ENCODE measurements at regions not wholly inside any gene's neighbourhood (a gene's known extent, or its start where the extent isn't known, plus 50 kb on each side); places are given as distances from the start of the nearest gene placed in this dataset.

DNA sequence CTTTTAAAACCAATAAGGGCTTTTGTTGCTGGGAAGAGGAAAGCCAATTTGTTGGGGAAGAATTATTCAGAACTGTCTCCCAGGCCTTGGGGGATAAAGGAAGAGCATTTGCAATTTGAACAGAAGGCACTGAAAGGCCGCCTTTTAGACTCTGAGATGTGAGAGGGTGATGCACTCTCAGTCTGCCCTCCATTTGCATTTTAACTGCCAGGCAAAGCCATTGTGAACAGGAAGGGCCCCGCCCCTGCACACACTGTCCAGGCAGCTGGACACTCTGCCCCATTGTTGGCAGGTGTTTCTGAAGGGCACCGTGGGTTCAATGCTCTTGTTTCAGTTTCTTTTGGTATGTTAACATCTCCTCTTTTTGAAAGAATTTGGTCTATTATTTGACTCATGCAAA is 169.5 kb upstream of the COPS8 start:
- no peaks in the 10 kb centered on the region for H3K79me2 ChIP-seq (ENCODE audit: low read depth)
- intact Hi-C loops (cut with micrococcal nuclease; ENCODE audit: unreplicated experiment), result no loop called here
- BruUV-seq (replicated peaks), result no TSS peak
- no peaks in the 10 kb centered on the region for H3K9me3 ChIP-seq (ENCODE audit: insufficient read depth, low read depth)
- H3K4me1 ChIP-seq (replicated peaks; ENCODE audit: insufficient read depth), result no peaks in the 10 kb centered on the region
- H3K4me2 ChIP-seq, result no peak overlapping the region
- TF ChIP-seq CTCF (conservative IDR thresholded peaks at IDR 0.05), result no peak
- TF ChIP-seq EZH2 (IDR thresholded peaks at IDR 0.05; ENCODE audit: low read depth), result no peak
- ChIA-PET POLR2A (ENCODE audit: unreplicated experiment) (no interaction called here), CTCF (no interaction called here)
- peaks cover 84% of the 10 kb centered on the region for H3K27me3 ChIP-seq (ENCODE audit: insufficient read depth, low read depth)
- no peak for DNase-seq
- H3K36me3 ChIP-seq (ENCODE audit: low read depth), result no peaks in the 10 kb centered on the region
- H3K9me2 ChIP-seq (ENCODE audit: insufficient read depth), result no peaks in the 10 kb centered on the region
- H3K27ac ChIP-seq, result no peak overlapping the region
- no peak overlapping the region for H3K4me3 ChIP-seq
- no peaks in the 10 kb centered on the region for H3F3A ChIP-seq (ENCODE audit: insufficient read depth, low read depth)
- H2AFZ ChIP-seq, result no peak overlapping the region
- H4K20me1 ChIP-seq (ENCODE audit: insufficient read depth), result no peaks in the 10 kb centered on the region; the same call in 1 of the 2 replicates

DNA sequence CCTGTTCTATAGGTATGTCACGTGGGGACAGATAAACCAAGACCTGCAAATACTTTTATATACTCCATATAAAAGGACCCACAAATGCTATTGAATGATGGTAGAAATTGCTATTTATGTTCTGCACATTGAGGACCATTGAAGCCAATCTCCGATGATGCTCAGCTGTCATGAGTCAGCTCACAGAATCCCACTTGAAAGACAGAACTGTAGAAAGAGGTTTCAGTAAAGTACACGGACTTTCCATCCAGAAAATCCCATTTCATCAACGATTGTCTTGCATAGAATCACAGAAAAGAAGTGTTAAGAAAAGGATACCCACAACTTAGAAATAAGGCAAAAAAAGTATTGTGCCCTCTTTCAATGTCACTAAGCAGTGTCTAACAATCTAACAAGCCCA is 169.0 kb upstream of the COPS8 start:
- BruUV-seq (replicated peaks), result no TSS peak
- Histone ChIP-seq H3K27ac (no peak overlapping the region), H2AFZ (no peak overlapping the region), H3K79me2 (ENCODE audit: low read depth) (no peaks in the 10 kb centered on the region), H3K4me2 (no peak overlapping the region), H3K4me1 (replicated peaks; ENCODE audit: insufficient read depth) (no peaks in the 10 kb centered on the region), H3K9me3 (ENCODE audit: insufficient read depth, low read depth) (no peaks in the 10 kb centered on the region), H3K9me2 (ENCODE audit: insufficient read depth) (no peaks in the 10 kb centered on the region), H3F3A (ENCODE audit: insufficient read depth, low read depth) (no peaks in the 10 kb centered on the region), H3K4me3 (no peak overlapping the region), H3K36me3 (ENCODE audit: low read depth) (no peaks in the 10 kb centered on the region), H4K20me1 (ENCODE audit: insufficient read depth) (no peaks in the 10 kb centered on the region; the same call in 1 of the 2 replicates), H3K27me3 (ENCODE audit: insufficient read depth, low read depth) (peaks cover 85% of the 10 kb centered on the region)
- DNase-seq, result no peak
- intact Hi-C loops (cut with micrococcal nuclease; ENCODE audit: unreplicated experiment), result no loop called here
- ChIA-PET POLR2A (ENCODE audit: unreplicated experiment) (no interaction called here), CTCF (no interaction called here)
- no peak for TF ChIP-seq CTCF (conservative IDR thresholded peaks at IDR 0.05)
- no peak for TF ChIP-seq EZH2 (IDR thresholded peaks at IDR 0.05; ENCODE audit: low read depth)

DNA sequence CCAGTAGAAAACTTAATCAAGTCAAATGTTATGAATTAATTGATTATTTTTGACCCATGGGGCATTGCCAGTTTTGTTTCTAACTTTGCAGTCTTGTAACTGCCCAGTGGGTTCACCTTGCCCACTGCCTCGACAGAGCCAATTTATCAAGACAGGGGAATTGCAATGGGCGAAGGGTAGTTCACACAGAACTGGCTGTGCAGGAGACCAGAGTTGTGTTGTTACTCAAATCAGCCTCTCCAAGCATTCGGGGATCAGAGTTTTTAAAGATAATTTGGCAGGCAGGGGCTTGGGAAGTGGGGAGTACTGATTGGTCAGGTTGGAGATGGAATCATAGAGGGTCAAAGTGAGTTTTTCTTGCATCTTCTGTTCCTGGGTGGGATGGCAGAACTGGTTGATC is 168.5 kb upstream of the COPS8 start:
- peaks cover 81% of the 10 kb centered on the region for H3K27me3 ChIP-seq (ENCODE audit: insufficient read depth, low read depth)
- H3K4me1 ChIP-seq (replicated peaks; ENCODE audit: insufficient read depth), result no peaks in the 10 kb centered on the region
- H2AFZ ChIP-seq, result no peak overlapping the region
- DNase-seq, result no peak
- no peaks in the 10 kb centered on the region for H3K79me2 ChIP-seq (ENCODE audit: low read depth)
- H3K4me2 ChIP-seq, result no peak overlapping the region
- no peaks in the 10 kb centered on the region for H3K36me3 ChIP-seq (ENCODE audit: low read depth)
- intact Hi-C loops (cut with micrococcal nuclease; ENCODE audit: unreplicated experiment), result no loop called here
- H3K9me2 ChIP-seq (ENCODE audit: insufficient read depth), result no peaks in the 10 kb centered on the region
- ChIA-PET CTCF (no interaction called here), POLR2A (ENCODE audit: unreplicated experiment) (no interaction called here)
- H3K9me3 ChIP-seq (ENCODE audit: insufficient read depth, low read depth), result no peaks in the 10 kb centered on the region
- BruUV-seq (replicated peaks), result no TSS peak
- TF ChIP-seq EZH2 (IDR thresholded peaks at IDR 0.05; ENCODE audit: low read depth), result no peak
- no peak for TF ChIP-seq CTCF (conservative IDR thresholded peaks at IDR 0.05)
- no peak overlapping the region for H3K4me3 ChIP-seq
- no peak overlapping the region for H3K27ac ChIP-seq
- H3F3A ChIP-seq (ENCODE audit: insufficient read depth, low read depth), result no peaks in the 10 kb centered on the region
- H4K20me1 ChIP-seq (ENCODE audit: insufficient read depth), result no peaks in the 10 kb centered on the region; the same call in 1 of the 2 replicates
